Fibroblast of lung (primary cell): ENCODE measurements at regions not wholly inside any gene's neighbourhood (a gene's known extent, or its start where the extent isn't known, plus 50 kb on each side); places are given as distances from the start of the nearest gene placed in this dataset.

Source experiments
- DNase-seq, 2 donors: peaks; one replicate each; pipeline versions ENCODE4 v3.0.0 to v3.0.0-alpha.2; 2010; ENCODE audit warnings: low read depth in 2 of 2
- H2AFZ ChIP-seq: 2 replicates; pipeline ENCODE4 v1.5.1; 2012; ENCODE audit warnings: low read length, control low read depth, inconsistent platforms
- H3K27ac ChIP-seq: 2 replicates; pipeline ENCODE4 v1.5.1; 2011; ENCODE audit warnings: low read length, control low read depth; ENCODE audit not compliant: insufficient read depth
- H3K27me3 ChIP-seq: 2 replicates; pipeline ENCODE4 v1.5.1; 2011; ENCODE audit warnings: mild to moderate bottlenecking, low read length; ENCODE audit not compliant: control insufficient read depth, insufficient read depth
- H3K36me3 ChIP-seq: 2 replicates; pipeline ENCODE4 v1.5.1; 2011; ENCODE audit warnings: low read length; ENCODE audit not compliant: control insufficient read depth, insufficient read depth
- H3K4me1 ChIP-seq: 2 replicates; pipeline ENCODE4 v1.5.1; 2011; ENCODE audit warnings: low read length; ENCODE audit not compliant: control insufficient read depth, insufficient read depth; ENCODE audit errors: extremely low read depth
- H3K4me2 ChIP-seq: 2 replicates; pipeline ENCODE4 v1.5.1; 2011; ENCODE audit warnings: low read length, control low read depth; ENCODE audit not compliant: insufficient read depth; ENCODE audit errors: extremely low read depth
- H3K4me3 ChIP-seq, 4 experiments: fragments of 200-600 bp in 1 of 4; sonication (generic) in 1 of 4; replicated peaks in 1 of 4; 2 replicates each; pipeline ENCODE4 v1.5.1; 2011 to 2016; ENCODE audit warnings: low read length in 4 of 4, low read depth in 3 of 4, mild to moderate bottlenecking in 3 of 4, control low read depth in 2 of 4, inconsistent platforms in 1 of 4, mixed read lengths in 1 of 4; ENCODE audit not compliant: insufficient read depth in 1 of 4; ENCODE audit errors: control extremely low read depth in 1 of 4
- H3K79me2 ChIP-seq: 2 replicates; pipeline ENCODE4 v1.5.1; 2012; ENCODE audit warnings: mild to moderate bottlenecking, low read length, inconsistent platforms; ENCODE audit not compliant: control insufficient read depth, insufficient read depth
- H3K9ac ChIP-seq: 2 replicates; pipeline ENCODE4 v1.5.1; 2011; ENCODE audit warnings: mild to moderate bottlenecking, low read length, control low read depth; ENCODE audit not compliant: insufficient read depth
- H3K9me3 ChIP-seq: 2 replicates; pipeline ENCODE4 v1.5.1; 2012; ENCODE audit warnings: low read depth, low read length; ENCODE audit not compliant: control insufficient read depth, insufficient read depth
- H4K20me1 ChIP-seq: 2 replicates; pipeline ENCODE4 v1.5.1; 2011; ENCODE audit warnings: low read length; ENCODE audit not compliant: control insufficient read depth, insufficient read depth; ENCODE audit errors: extremely low read depth
- EZH2 ChIP-seq: IDR thresholded peaks from 2 replicates; pipeline ENCODE4 v1.5.1; 2012; ENCODE audit warnings: low read length, control low read depth, mild to moderate bottlenecking; ENCODE audit errors: missing control alignments
- TF ChIP-seq, protein P1 (sequence below), 2 donors: IDR thresholded peaks in 1 of 2; conservative IDR thresholded peaks in 1 of 2; 1 replicate in 1 of 2; 2 replicates in 1 of 2; pipeline ENCODE4 v1.5.1; 2011 to 2012; ENCODE audit warnings: low read length in 2 of 2, control low read depth in 1 of 2, inconsistent platforms in 1 of 2, low read depth in 1 of 2, mild to moderate bottlenecking in 1 of 2

- H3K36me3 ChIP-seq, result no peaks in the 10 kb centered on the region
- H4K20me1 ChIP-seq, result no peaks in the 10 kb centered on the region
- H3K4me2 ChIP-seq, result no peak overlapping the region
- no peak overlapping the region for H2AFZ ChIP-seq
- H3K4me3 ChIP-seq, result no peak overlapping the region
- H3K9me3 ChIP-seq, result no peaks in the 10 kb centered on the region
- no peaks in the 10 kb centered on the region for H3K4me1 ChIP-seq
- TF ChIP-seq, protein P1, sequence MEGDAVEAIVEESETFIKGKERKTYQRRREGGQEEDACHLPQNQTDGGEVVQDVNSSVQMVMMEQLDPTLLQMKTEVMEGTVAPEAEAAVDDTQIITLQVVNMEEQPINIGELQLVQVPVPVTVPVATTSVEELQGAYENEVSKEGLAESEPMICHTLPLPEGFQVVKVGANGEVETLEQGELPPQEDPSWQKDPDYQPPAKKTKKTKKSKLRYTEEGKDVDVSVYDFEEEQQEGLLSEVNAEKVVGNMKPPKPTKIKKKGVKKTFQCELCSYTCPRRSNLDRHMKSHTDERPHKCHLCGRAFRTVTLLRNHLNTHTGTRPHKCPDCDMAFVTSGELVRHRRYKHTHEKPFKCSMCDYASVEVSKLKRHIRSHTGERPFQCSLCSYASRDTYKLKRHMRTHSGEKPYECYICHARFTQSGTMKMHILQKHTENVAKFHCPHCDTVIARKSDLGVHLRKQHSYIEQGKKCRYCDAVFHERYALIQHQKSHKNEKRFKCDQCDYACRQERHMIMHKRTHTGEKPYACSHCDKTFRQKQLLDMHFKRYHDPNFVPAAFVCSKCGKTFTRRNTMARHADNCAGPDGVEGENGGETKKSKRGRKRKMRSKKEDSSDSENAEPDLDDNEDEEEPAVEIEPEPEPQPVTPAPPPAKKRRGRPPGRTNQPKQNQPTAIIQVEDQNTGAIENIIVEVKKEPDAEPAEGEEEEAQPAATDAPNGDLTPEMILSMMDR (conservative IDR thresholded peaks at IDR 0.05 in 1 of 2, IDR thresholded peaks at IDR 0.05 in 1 of 2; ENCODE audit: low read depth in 1 of 2, low read length in 2 of 2), result no peak
- no peak for TF ChIP-seq EZH2
- no peak for DNase-seq
- H3K79me2 ChIP-seq, result no peaks in the 10 kb centered on the region
- H3K27me3 ChIP-seq, result no peaks in the 10 kb centered on the region
- no peak overlapping the region for H3K27ac ChIP-seq
- H3K9ac ChIP-seq, result no peak overlapping the region
These were observed 333.7 kb downstream of the ENC1 start for GRCh38 chr5:74306845-74307244.

GRCh38 chr5:74304536-74304935 is 336.0 kb downstream of the ENC1 start:
- Histone ChIP-seq H3K27me3 (no peaks in the 10 kb centered on the region), H3K9me3 (no peaks in the 10 kb centered on the region), H3K4me3 (no peak overlapping the region), H3K4me2 (no peak overlapping the region), H3K79me2 (no peaks in the 10 kb centered on the region), H3K4me1 (no peaks in the 10 kb centered on the region), H4K20me1 (no peaks in the 10 kb centered on the region), H3K36me3 (no peaks in the 10 kb centered on the region), H3K27ac (no peak overlapping the region), H3K9ac (no peak overlapping the region), H2AFZ (no peak overlapping the region)
- DNase-seq, result no peak
- TF ChIP-seq, protein P1 (conservative IDR thresholded peaks at IDR 0.05 in 1 of 2, IDR thresholded peaks at IDR 0.05 in 1 of 2; ENCODE audit: low read depth in 1 of 2, low read length in 2 of 2), result no peak
- no peak for TF ChIP-seq EZH2

DNA sequence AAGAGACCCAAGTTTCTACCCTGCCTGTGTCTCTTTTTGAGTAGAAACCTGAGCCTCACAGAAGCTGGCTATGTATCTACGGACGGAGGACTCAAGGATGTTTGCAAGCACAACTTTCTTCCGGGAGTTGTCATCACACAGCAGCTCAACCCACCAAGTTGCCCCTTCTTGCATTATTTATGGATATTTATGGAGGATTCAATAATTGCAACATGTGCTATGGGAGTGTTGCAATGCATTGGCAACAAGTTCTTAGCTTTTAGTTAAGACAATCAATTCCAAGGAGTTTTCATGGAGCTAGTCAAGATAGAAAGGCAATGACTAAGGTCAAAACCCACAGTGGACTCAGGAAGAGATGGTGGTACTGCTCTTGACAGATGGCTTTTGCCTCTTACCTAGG is 336.9 kb downstream of the ENC1 start:
- DNase-seq, result peak in 1 of 2 donors; percentile 40

More for the DNA sequence above, 336.9 kb downstream of the ENC1 start:
- Histone ChIP-seq H3K4me3 (no peak overlapping the region), H3K27ac (no peak overlapping the region), H4K20me1 (no peaks in the 10 kb centered on the region), H3K27me3 (no peaks in the 10 kb centered on the region), H3K9ac (no peak overlapping the region), H3K9me3 (no peaks in the 10 kb centered on the region), H3K4me1 (no peaks in the 10 kb centered on the region), H3K36me3 (no peaks in the 10 kb centered on the region), H3K79me2 (no peaks in the 10 kb centered on the region), H3K4me2 (no peak overlapping the region), H2AFZ (no peak overlapping the region)
- no peak for TF ChIP-seq EZH2
- TF ChIP-seq, protein P1 (conservative IDR thresholded peaks at IDR 0.05 in 1 of 2, IDR thresholded peaks at IDR 0.05 in 1 of 2; ENCODE audit: low read depth in 1 of 2, low read length in 2 of 2), result no peak
